Gastroesophageal sphincter (tissue), 3 donors: ENCODE measurements at regions not wholly inside any gene's neighbourhood (a gene's known extent, or its start where the extent isn't known, plus 50 kb on each side); places are given as distances from the start of the nearest gene placed in this dataset.

Source experiments
- POLR2A ChIP-seq, 2 donors: fragments of 450-650 bp; IDR thresholded peaks; one replicate each; pipeline ENCODE4 v1.6.1; 2017; ENCODE audit warnings: antibody characterized with exemption in 2 of 2, mild to moderate bottlenecking in 2 of 2, moderate library complexity in 1 of 2
- POLR2AphosphoS5 ChIP-seq: sonication (generic); formaldehyde crosslinking; IDR thresholded peaks from one replicate; pipeline ENCODE4 v1.6.1; 2017; ENCODE audit warnings: antibody characterized with exemption
- TF ChIP-seq, protein P1 (sequence below), 4 experiments: fragments of 200-600 bp in 2 of 4; fragments of 450-650 bp in 2 of 4; sonication (generic) in 1 of 4; IDR thresholded peaks; one replicate each; pipeline ENCODE4 v1.5.1; 2017 to 2019; ENCODE audit warnings: antibody characterized with exemption in 4 of 4, mild to moderate bottlenecking in 2 of 4, moderate library complexity in 2 of 4

DNA sequence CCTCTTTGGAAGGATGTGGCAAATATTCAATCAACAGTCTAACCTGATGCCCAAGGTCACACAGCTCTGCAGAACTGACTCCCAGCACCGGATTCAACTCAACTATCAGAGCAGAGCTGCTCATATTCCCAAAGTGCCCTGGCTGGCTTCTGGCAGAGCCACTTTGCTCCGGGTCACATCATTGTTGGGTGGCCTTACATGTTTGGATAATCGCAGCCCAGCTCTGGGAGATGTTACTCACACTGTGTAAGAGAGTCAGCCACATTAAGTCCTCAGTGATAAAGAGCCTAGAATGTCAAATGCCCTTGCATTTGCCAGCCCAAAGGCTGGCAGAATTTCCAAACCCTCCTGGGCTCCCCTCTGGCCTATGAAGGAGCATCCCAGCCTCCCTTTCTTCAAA, 79.8 kb upstream of the PDE1C start:
- TF ChIP-seq, protein P1, sequence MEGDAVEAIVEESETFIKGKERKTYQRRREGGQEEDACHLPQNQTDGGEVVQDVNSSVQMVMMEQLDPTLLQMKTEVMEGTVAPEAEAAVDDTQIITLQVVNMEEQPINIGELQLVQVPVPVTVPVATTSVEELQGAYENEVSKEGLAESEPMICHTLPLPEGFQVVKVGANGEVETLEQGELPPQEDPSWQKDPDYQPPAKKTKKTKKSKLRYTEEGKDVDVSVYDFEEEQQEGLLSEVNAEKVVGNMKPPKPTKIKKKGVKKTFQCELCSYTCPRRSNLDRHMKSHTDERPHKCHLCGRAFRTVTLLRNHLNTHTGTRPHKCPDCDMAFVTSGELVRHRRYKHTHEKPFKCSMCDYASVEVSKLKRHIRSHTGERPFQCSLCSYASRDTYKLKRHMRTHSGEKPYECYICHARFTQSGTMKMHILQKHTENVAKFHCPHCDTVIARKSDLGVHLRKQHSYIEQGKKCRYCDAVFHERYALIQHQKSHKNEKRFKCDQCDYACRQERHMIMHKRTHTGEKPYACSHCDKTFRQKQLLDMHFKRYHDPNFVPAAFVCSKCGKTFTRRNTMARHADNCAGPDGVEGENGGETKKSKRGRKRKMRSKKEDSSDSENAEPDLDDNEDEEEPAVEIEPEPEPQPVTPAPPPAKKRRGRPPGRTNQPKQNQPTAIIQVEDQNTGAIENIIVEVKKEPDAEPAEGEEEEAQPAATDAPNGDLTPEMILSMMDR (IDR thresholded peaks at IDR 0.05), result no peak
- TF ChIP-seq POLR2A (IDR thresholded peaks at IDR 0.05), result no peak
- TF ChIP-seq POLR2AphosphoS5, result no peak
